ENCODE measurements at regions not wholly inside any gene's neighbourhood (a gene's known extent, or its start where the extent isn't known, plus 50 kb on each side); places are given as distances from the start of the nearest gene placed in this dataset.

GRCh38 chr16:86343796-86344585 lies 166.3 kb upstream of the FOXF1 start:
- Histone ChIP-seq H3K4me3 (ENCODE audit: low read depth in 1 of 2, low read length in 2 of 2) (no peak overlapping the region), H3K9me3 (ENCODE audit: control insufficient read depth in 1 of 2, low read length in 2 of 2) (no peaks in the 10 kb centered on the region), H3K27me3 (ENCODE audit: control insufficient read depth in 1 of 2, insufficient read depth in 2 of 2, low read length in 2 of 2) (peaks cover 0 to 4% of the 10 kb centered on the region in 2 donors), H3K27ac (ENCODE audit: low read depth, low read length) (peak overlapping the region; percentile 15), H3K4me1 (ENCODE audit: control insufficient read depth in 1 of 2, insufficient read depth in 2 of 2, low read length in 2 of 2) (peaks cover 0 to 6% of the 10 kb centered on the region in 2 donors), H3K9ac (ENCODE audit: low read depth in 1 of 2, low read length in 2 of 2) (no peak overlapping the region), H3K36me3 (ENCODE audit: control insufficient read depth in 1 of 2, insufficient read depth in 2 of 2, low read length in 2 of 2) (no peaks in the 10 kb centered on the region)

GRCh38 chr16:86344586-86344871 lies 165.8 kb upstream of the FOXF1 start:
- Histone ChIP-seq H3K9me3 (ENCODE audit: control insufficient read depth in 1 of 2, low read length in 2 of 2) (no peaks in the 10 kb centered on the region), H3K27me3 (ENCODE audit: control insufficient read depth in 1 of 2, insufficient read depth in 2 of 2, low read length in 2 of 2) (peaks cover 0 to 4% of the 10 kb centered on the region in 2 donors), H3K4me3 (ENCODE audit: low read depth in 1 of 2, low read length in 2 of 2) (no peak overlapping the region), H3K27ac (ENCODE audit: low read depth, low read length) (no peak overlapping the region), H3K36me3 (ENCODE audit: control insufficient read depth in 1 of 2, insufficient read depth in 2 of 2, low read length in 2 of 2) (no peaks in the 10 kb centered on the region), H3K9ac (ENCODE audit: low read depth in 1 of 2, low read length in 2 of 2) (no peak overlapping the region), H3K4me1 (ENCODE audit: control insufficient read depth in 1 of 2, insufficient read depth in 2 of 2, low read length in 2 of 2) (peaks cover 0 to 6% of the 10 kb centered on the region in 2 donors)

GRCh38 chr16:86344881-86345280 lies 165.4 kb upstream of the FOXF1 start:
- no peak overlapping the region for H3K9ac ChIP-seq (ENCODE audit: low read depth in 1 of 2, low read length in 2 of 2)
- no peaks in the 10 kb centered on the region for H3K36me3 ChIP-seq (ENCODE audit: control insufficient read depth in 1 of 2, insufficient read depth in 2 of 2, low read length in 2 of 2)
- H3K27me3 ChIP-seq (ENCODE audit: control insufficient read depth in 1 of 2, insufficient read depth in 2 of 2, low read length in 2 of 2): peaks cover 0 to 7% of the 10 kb centered on the region in 2 donors
- H3K9me3 ChIP-seq (ENCODE audit: control insufficient read depth in 1 of 2, low read length in 2 of 2): no peaks in the 10 kb centered on the region
- H3K27ac ChIP-seq (ENCODE audit: low read depth, low read length): no peak overlapping the region
- H3K4me1 ChIP-seq (ENCODE audit: control insufficient read depth in 1 of 2, insufficient read depth in 2 of 2, low read length in 2 of 2): peaks cover 0 to 6% of the 10 kb centered on the region in 2 donors
- H3K4me3 ChIP-seq (ENCODE audit: low read depth in 1 of 2, low read length in 2 of 2): no peak overlapping the region

GRCh38 chr16:86345516-86345915 lies 164.8 kb upstream of the FOXF1 start:
- H3K27me3 ChIP-seq (ENCODE audit: control insufficient read depth in 1 of 2, insufficient read depth in 2 of 2, low read length in 2 of 2): peaks cover 0 to 7% of the 10 kb centered on the region in 2 donors
- H3K36me3 ChIP-seq (ENCODE audit: control insufficient read depth in 1 of 2, insufficient read depth in 2 of 2, low read length in 2 of 2): no peaks in the 10 kb centered on the region
- no peak overlapping the region for H3K4me3 ChIP-seq (ENCODE audit: low read depth in 1 of 2, low read length in 2 of 2)
- no peaks in the 10 kb centered on the region for H3K9me3 ChIP-seq (ENCODE audit: control insufficient read depth in 1 of 2, low read length in 2 of 2)
- no peak overlapping the region for H3K9ac ChIP-seq (ENCODE audit: low read depth in 1 of 2, low read length in 2 of 2)
- H3K4me1 ChIP-seq (ENCODE audit: control insufficient read depth in 1 of 2, insufficient read depth in 2 of 2, low read length in 2 of 2): peaks cover 0 to 6% of the 10 kb centered on the region in 2 donors
- no peak overlapping the region for H3K27ac ChIP-seq (ENCODE audit: low read depth, low read length)

- Histone ChIP-seq H3K4me3 (ENCODE audit: low read depth in 1 of 2, low read length in 2 of 2) (no peak overlapping the region), H3K9me3 (ENCODE audit: control insufficient read depth in 1 of 2, low read length in 2 of 2) (no peaks in the 10 kb centered on the region), H3K9ac (ENCODE audit: low read depth in 1 of 2, low read length in 2 of 2) (no peak overlapping the region), H3K36me3 (ENCODE audit: control insufficient read depth in 1 of 2, insufficient read depth in 2 of 2, low read length in 2 of 2) (no peaks in the 10 kb centered on the region), H3K27me3 (ENCODE audit: control insufficient read depth in 1 of 2, insufficient read depth in 2 of 2, low read length in 2 of 2) (peaks cover 0 to 7% of the 10 kb centered on the region in 2 donors), H3K27ac (ENCODE audit: low read depth, low read length) (no peak overlapping the region), H3K4me1 (ENCODE audit: control insufficient read depth in 1 of 2, insufficient read depth in 2 of 2, low read length in 2 of 2) (peaks cover 0 to 6% of the 10 kb centered on the region in 2 donors)
Observed at GRCh38 chr16:86346034-86346433, 164.3 kb upstream of the FOXF1 start.

GRCh38 chr16:86347090-86347489 lies 163.2 kb upstream of the FOXF1 start:
- Histone ChIP-seq H3K9me3 (ENCODE audit: control insufficient read depth in 1 of 2, low read length in 2 of 2) (no peaks in the 10 kb centered on the region), H3K9ac (ENCODE audit: low read depth in 1 of 2, low read length in 2 of 2) (no peak overlapping the region), H3K27ac (ENCODE audit: low read depth, low read length) (no peak overlapping the region), H3K27me3 (ENCODE audit: control insufficient read depth in 1 of 2, insufficient read depth in 2 of 2, low read length in 2 of 2) (peaks cover 0 to 7% of the 10 kb centered on the region in 2 donors), H3K4me1 (ENCODE audit: control insufficient read depth in 1 of 2, insufficient read depth in 2 of 2, low read length in 2 of 2) (peaks cover 0 to 6% of the 10 kb centered on the region in 2 donors), H3K4me3 (ENCODE audit: low read depth in 1 of 2, low read length in 2 of 2) (no peak overlapping the region), H3K36me3 (ENCODE audit: control insufficient read depth in 1 of 2, insufficient read depth in 2 of 2, low read length in 2 of 2) (no peaks in the 10 kb centered on the region)

- Histone ChIP-seq H3K9ac (ENCODE audit: low read depth in 1 of 2, low read length in 2 of 2) (no peak overlapping the region), H3K4me1 (ENCODE audit: control insufficient read depth in 1 of 2, insufficient read depth in 2 of 2, low read length in 2 of 2) (peaks cover 0 to 6% of the 10 kb centered on the region in 2 donors), H3K27ac (ENCODE audit: low read depth, low read length) (no peak overlapping the region), H3K4me3 (ENCODE audit: low read depth in 1 of 2, low read length in 2 of 2) (no peak overlapping the region), H3K9me3 (ENCODE audit: control insufficient read depth in 1 of 2, low read length in 2 of 2) (no peaks in the 10 kb centered on the region), H3K36me3 (ENCODE audit: control insufficient read depth in 1 of 2, insufficient read depth in 2 of 2, low read length in 2 of 2) (no peaks in the 10 kb centered on the region), H3K27me3 (ENCODE audit: control insufficient read depth in 1 of 2, insufficient read depth in 2 of 2, low read length in 2 of 2) (peaks cover 0 to 6% of the 10 kb centered on the region in 2 donors)
Observed at GRCh38 chr16:86347916-86348555, 162.3 kb upstream of the FOXF1 start.

GRCh38 chr16:86349338-86349900 lies 160.9 kb upstream of the FOXF1 start:
- Histone ChIP-seq H3K36me3 (ENCODE audit: control insufficient read depth in 1 of 2, insufficient read depth in 2 of 2, low read length in 2 of 2) (no peaks in the 10 kb centered on the region), H3K4me1 (ENCODE audit: control insufficient read depth in 1 of 2, insufficient read depth in 2 of 2, low read length in 2 of 2) (peaks cover 0 to 6% of the 10 kb centered on the region in 2 donors), H3K27ac (ENCODE audit: low read depth, low read length) (no peak overlapping the region), H3K9me3 (ENCODE audit: control insufficient read depth in 1 of 2, low read length in 2 of 2) (no peaks in the 10 kb centered on the region), H3K4me3 (ENCODE audit: low read depth in 1 of 2, low read length in 2 of 2) (no peak overlapping the region), H3K27me3 (ENCODE audit: control insufficient read depth in 1 of 2, insufficient read depth in 2 of 2, low read length in 2 of 2) (peaks cover 0 to 8% of the 10 kb centered on the region in 2 donors), H3K9ac (ENCODE audit: low read depth in 1 of 2, low read length in 2 of 2) (no peak overlapping the region)

GRCh38 chr16:86350289-86350688 lies 160.0 kb upstream of the FOXF1 start:
- H3K27me3 ChIP-seq (ENCODE audit: control insufficient read depth in 1 of 2, insufficient read depth in 2 of 2, low read length in 2 of 2): peaks cover 0 to 8% of the 10 kb centered on the region in 2 donors
- H3K36me3 ChIP-seq (ENCODE audit: control insufficient read depth in 1 of 2, insufficient read depth in 2 of 2, low read length in 2 of 2): no peaks in the 10 kb centered on the region
- H3K4me3 ChIP-seq (ENCODE audit: low read depth in 1 of 2, low read length in 2 of 2): no peak overlapping the region
- H3K27ac ChIP-seq (ENCODE audit: low read depth, low read length): no peak overlapping the region
- H3K9ac ChIP-seq (ENCODE audit: low read depth in 1 of 2, low read length in 2 of 2): no peak overlapping the region
- H3K9me3 ChIP-seq (ENCODE audit: control insufficient read depth in 1 of 2, low read length in 2 of 2): no peaks in the 10 kb centered on the region
- peaks cover 0 to 4% of the 10 kb centered on the region in 2 donors for H3K4me1 ChIP-seq (ENCODE audit: control insufficient read depth in 1 of 2, insufficient read depth in 2 of 2, low read length in 2 of 2)

- Histone ChIP-seq H3K36me3 (ENCODE audit: control insufficient read depth in 1 of 2, insufficient read depth in 2 of 2, low read length in 2 of 2) (no peaks in the 10 kb centered on the region), H3K9me3 (ENCODE audit: control insufficient read depth in 1 of 2, low read length in 2 of 2) (no peaks in the 10 kb centered on the region), H3K4me3 (ENCODE audit: low read depth in 1 of 2, low read length in 2 of 2) (no peak overlapping the region), H3K27me3 (ENCODE audit: control insufficient read depth in 1 of 2, insufficient read depth in 2 of 2, low read length in 2 of 2) (peaks cover 0 to 8% of the 10 kb centered on the region in 2 donors), H3K27ac (ENCODE audit: low read depth, low read length) (no peak overlapping the region), H3K4me1 (ENCODE audit: control insufficient read depth in 1 of 2, insufficient read depth in 2 of 2, low read length in 2 of 2) (peaks cover 0 to 4% of the 10 kb centered on the region in 2 donors), H3K9ac (ENCODE audit: low read depth in 1 of 2, low read length in 2 of 2) (no peak overlapping the region)
Observed at GRCh38 chr16:86351041-86351784, 159.1 kb upstream of the FOXF1 start.
